ENCODE measurements at regions not wholly inside any gene's neighbourhood (a gene's known extent, or its start where the extent isn't known, plus 50 kb on each side); places are given as distances from the start of the nearest gene placed in this dataset.

GRCh38 chr7:81926-82756 lies 110.2 kb upstream of the FAM20C start:
- TF ChIP-seq CTCF (IDR thresholded peaks at IDR 0.05; ENCODE audit: insufficient read depth, low read depth, low read length) (no peak), EZH2 (IDR thresholded peaks at IDR 0.05; ENCODE audit: insufficient read depth, low read length) (no peak)
